ENCODE measurements at regions not wholly inside any gene's neighbourhood (a gene's known extent, or its start where the extent isn't known, plus 50 kb on each side); places are given as distances from the start of the nearest gene placed in this dataset.

- no peak overlapping the region for H3K27ac Mint-ChIP-seq (ENCODE audit: unreplicated experiment)
- no peaks in the 10 kb centered on the region for H3K4me1 Mint-ChIP-seq (ENCODE audit: low read depth, unreplicated experiment)
- DNase-seq, result no peak
- no peaks in the 10 kb centered on the region for H3K27me3 Mint-ChIP-seq (ENCODE audit: insufficient read depth, unreplicated experiment)
- TF ChIP-seq CTCF (IDR thresholded peaks at IDR 0.05; ENCODE audit: insufficient read depth in 1 of 2, low read depth in 1 of 2, low read length in 1 of 2, severe bottlenecking in 1 of 2, unreplicated experiment in 1 of 2), result no peak
- no peaks in the 10 kb centered on the region for H3K36me3 Mint-ChIP-seq (ENCODE audit: insufficient read depth, unreplicated experiment)
- H3K4me3 ChIP-seq (ENCODE audit: low read depth, low read length), result no peak overlapping the region
- no peaks in the 10 kb centered on the region for H3K27me3 ChIP-seq (replicated peaks; ENCODE audit: control insufficient read depth, insufficient read depth, low read length)
- H3K4me3 Mint-ChIP-seq (ENCODE audit: unreplicated experiment), result no peak overlapping the region
- POLR2A ChIA-PET, result no interaction called here
- H3K36me3 ChIP-seq (ENCODE audit: control insufficient read depth, insufficient read depth, low read length), result no peaks in the 10 kb centered on the region
- no peaks in the 10 kb centered on the region for H3K9me3 ChIP-seq
- no peaks in the 10 kb centered on the region for H3K4me1 ChIP-seq
- no peaks in the 10 kb centered on the region for H3K9me3 Mint-ChIP-seq (ENCODE audit: unreplicated experiment)
- CTCF ChIA-PET, result no interaction called here
- BruUV-seq (replicated peaks), result no TSS peak
- intact Hi-C loops (cut with micrococcal nuclease; ENCODE audit: unreplicated experiment), result no loop called here
Measured at GRCh38 chr1:81619156-81619555, 181.6 kb upstream of the ADGRL2 start.

- Mint-ChIP-seq H3K27ac (ENCODE audit: unreplicated experiment) (no peak overlapping the region), H3K4me3 (ENCODE audit: unreplicated experiment) (no peak overlapping the region), H3K27me3 (ENCODE audit: insufficient read depth, unreplicated experiment) (no peaks in the 10 kb centered on the region), H3K36me3 (ENCODE audit: insufficient read depth, unreplicated experiment) (no peaks in the 10 kb centered on the region), H3K9me3 (ENCODE audit: unreplicated experiment) (no peaks in the 10 kb centered on the region), H3K4me1 (ENCODE audit: low read depth, unreplicated experiment) (no peaks in the 10 kb centered on the region)
- intact Hi-C loops (cut with micrococcal nuclease; ENCODE audit: unreplicated experiment), result no loop called here
- no peak for DNase-seq
- Histone ChIP-seq H3K4me3 (ENCODE audit: low read depth, low read length) (no peak overlapping the region), H3K36me3 (ENCODE audit: control insufficient read depth, insufficient read depth, low read length) (no peaks in the 10 kb centered on the region), H3K4me1 (no peaks in the 10 kb centered on the region), H3K27me3 (replicated peaks; ENCODE audit: control insufficient read depth, insufficient read depth, low read length) (no peaks in the 10 kb centered on the region), H3K9me3 (no peaks in the 10 kb centered on the region)
- TF ChIP-seq CTCF (IDR thresholded peaks at IDR 0.05; ENCODE audit: insufficient read depth in 1 of 2, low read depth in 1 of 2, low read length in 1 of 2, severe bottlenecking in 1 of 2, unreplicated experiment in 1 of 2), result no peak
- ChIA-PET CTCF (no interaction called here), POLR2A (no interaction called here)
- BruUV-seq (replicated peaks), result no TSS peak
Measured at GRCh38 chr1:81618376-81618775, 182.4 kb upstream of the ADGRL2 start.

- Histone ChIP-seq H3K36me3 (ENCODE audit: control insufficient read depth, insufficient read depth, low read length) (no peaks in the 10 kb centered on the region), H3K27me3 (replicated peaks; ENCODE audit: control insufficient read depth, insufficient read depth, low read length) (no peaks in the 10 kb centered on the region), H3K4me1 (no peaks in the 10 kb centered on the region), H3K4me3 (ENCODE audit: low read depth, low read length) (no peak overlapping the region), H3K9me3 (no peaks in the 10 kb centered on the region)
- TF ChIP-seq CTCF (IDR thresholded peaks at IDR 0.05; ENCODE audit: insufficient read depth in 1 of 2, low read depth in 1 of 2, low read length in 1 of 2, severe bottlenecking in 1 of 2, unreplicated experiment in 1 of 2), result no peak
- ChIA-PET POLR2A (no interaction called here), CTCF (no interaction called here)
- H3K4me3 Mint-ChIP-seq (ENCODE audit: unreplicated experiment), result no peak overlapping the region
- H3K9me3 Mint-ChIP-seq (ENCODE audit: unreplicated experiment), result no peaks in the 10 kb centered on the region
- BruUV-seq (replicated peaks), result no TSS peak
- no peaks in the 10 kb centered on the region for H3K36me3 Mint-ChIP-seq (ENCODE audit: insufficient read depth, unreplicated experiment)
- H3K27me3 Mint-ChIP-seq (ENCODE audit: insufficient read depth, unreplicated experiment), result no peaks in the 10 kb centered on the region
- intact Hi-C loops (cut with micrococcal nuclease; ENCODE audit: unreplicated experiment), result no loop called here
- H3K4me1 Mint-ChIP-seq (ENCODE audit: low read depth, unreplicated experiment), result no peaks in the 10 kb centered on the region
- H3K27ac Mint-ChIP-seq (ENCODE audit: unreplicated experiment), result no peak overlapping the region
- DNase-seq, result no peak
Measured at GRCh38 chr1:81617308-81617967, 183.3 kb upstream of the ADGRL2 start.

Data from Caco-2 (cell line).